NB4 (cell line): ENCODE measurements at regions not wholly inside any gene's neighbourhood (a gene's known extent, or its start where the extent isn't known, plus 50 kb on each side); places are given as distances from the start of the nearest gene placed in this dataset.

Source experiments
- POLR2A ChIP-seq: IDR thresholded peaks from 2 replicates; pipeline ENCODE4 v1.6.1; 2011; ENCODE audit warnings: mild to moderate bottlenecking; ENCODE audit not compliant: insufficient read length; ENCODE audit errors: extremely low read depth
- TF ChIP-seq, protein P1 (sequence below): IDR thresholded peaks from one replicate; pipeline ENCODE4 v1.5.1; 2012; ENCODE audit warnings: low read depth, low read length
- TF ChIP-seq, protein P2 (sequence below): IDR thresholded peaks from 2 replicates; pipeline ENCODE4 v1.6.1; 2011; ENCODE audit warnings: low read depth, low read length

- TF ChIP-seq, protein P1, sequence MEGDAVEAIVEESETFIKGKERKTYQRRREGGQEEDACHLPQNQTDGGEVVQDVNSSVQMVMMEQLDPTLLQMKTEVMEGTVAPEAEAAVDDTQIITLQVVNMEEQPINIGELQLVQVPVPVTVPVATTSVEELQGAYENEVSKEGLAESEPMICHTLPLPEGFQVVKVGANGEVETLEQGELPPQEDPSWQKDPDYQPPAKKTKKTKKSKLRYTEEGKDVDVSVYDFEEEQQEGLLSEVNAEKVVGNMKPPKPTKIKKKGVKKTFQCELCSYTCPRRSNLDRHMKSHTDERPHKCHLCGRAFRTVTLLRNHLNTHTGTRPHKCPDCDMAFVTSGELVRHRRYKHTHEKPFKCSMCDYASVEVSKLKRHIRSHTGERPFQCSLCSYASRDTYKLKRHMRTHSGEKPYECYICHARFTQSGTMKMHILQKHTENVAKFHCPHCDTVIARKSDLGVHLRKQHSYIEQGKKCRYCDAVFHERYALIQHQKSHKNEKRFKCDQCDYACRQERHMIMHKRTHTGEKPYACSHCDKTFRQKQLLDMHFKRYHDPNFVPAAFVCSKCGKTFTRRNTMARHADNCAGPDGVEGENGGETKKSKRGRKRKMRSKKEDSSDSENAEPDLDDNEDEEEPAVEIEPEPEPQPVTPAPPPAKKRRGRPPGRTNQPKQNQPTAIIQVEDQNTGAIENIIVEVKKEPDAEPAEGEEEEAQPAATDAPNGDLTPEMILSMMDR = no peak
- TF ChIP-seq, protein P2, sequence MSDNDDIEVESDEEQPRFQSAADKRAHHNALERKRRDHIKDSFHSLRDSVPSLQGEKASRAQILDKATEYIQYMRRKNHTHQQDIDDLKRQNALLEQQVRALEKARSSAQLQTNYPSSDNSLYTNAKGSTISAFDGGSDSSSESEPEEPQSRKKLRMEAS = no peak
- no peak for TF ChIP-seq POLR2A
Measured at GRCh38 chr6:168238159-168238909, 81.2 kb downstream of the DACT2 start.
